Fibroblast of upper back skin (primary cell): ENCODE measurements at regions not wholly inside any gene's neighbourhood (a gene's known extent, or its start where the extent isn't known, plus 50 kb on each side); places are given as distances from the start of the nearest gene placed in this dataset.
"Not testable (repeated sequence)": the region's sequence is repeated elsewhere in the genome, so short reads cannot be mapped to it uniquely, and the experiment has no call there.

ENCODE experiments used
- DNase-seq: peaks from one replicate; pipeline ENCODE4 v3.0.0-alpha.2; 2013

GRCh38 chr21:6428498-6429092 lies 4092.8 kb upstream of the TPTE start:
- not testable (repeated sequence) for DNase-seq

- DNase-seq, result not testable (repeated sequence)
These were observed 4091.5 kb upstream of the TPTE start for GRCh38 chr21:6429924-6430323.

GRCh38 chr21:6433149-6433548 lies 4088.2 kb upstream of the TPTE start:
- DNase-seq, result not testable (repeated sequence)

- not testable (repeated sequence) for DNase-seq
These were observed 4085.2 kb upstream of the TPTE start for GRCh38 chr21:6436205-6436604.

- not testable (repeated sequence) for DNase-seq
These were observed 4084.2 kb upstream of the TPTE start for GRCh38 chr21:6436971-6437833.

- not testable (repeated sequence) for DNase-seq
These were observed 4083.6 kb upstream of the TPTE start for GRCh38 chr21:6437834-6438187.

- DNase-seq, result not testable (repeated sequence)
These were observed 4082.3 kb upstream of the TPTE start for GRCh38 chr21:6439058-6439457.

- DNase-seq, result not testable (repeated sequence)
These were observed 4066.6 kb upstream of the TPTE start for GRCh38 chr21:6454648-6455340.

GRCh38 chr21:6456011-6456661 lies 4065.2 kb upstream of the TPTE start:
- DNase-seq, result not testable (repeated sequence)

GRCh38 chr21:6459761-6460160 lies 4061.6 kb upstream of the TPTE start:
- DNase-seq, result not testable (repeated sequence)

- DNase-seq, result not testable (repeated sequence)
These were observed 4060.0 kb upstream of the TPTE start for GRCh38 chr21:6461358-6461757.

GRCh38 chr21:6464419-6464818 lies 4057.0 kb upstream of the TPTE start:
- DNase-seq, result not testable (repeated sequence)

- DNase-seq, result not testable (repeated sequence)
These were observed 4055.2 kb upstream of the TPTE start for GRCh38 chr21:6466081-6466698.

GRCh38 chr21:6466707-6467106 lies 4054.7 kb upstream of the TPTE start:
- not testable (repeated sequence) for DNase-seq

GRCh38 chr21:6467189-6467774 lies 4054.1 kb upstream of the TPTE start:
- DNase-seq, result not testable (repeated sequence)

GRCh38 chr21:6467907-6468306 lies 4053.5 kb upstream of the TPTE start:
- DNase-seq, result not testable (repeated sequence)

- not testable (repeated sequence) for DNase-seq
These were observed 4053.0 kb upstream of the TPTE start for GRCh38 chr21:6468331-6468860.

GRCh38 chr21:6474250-6474968 lies 4047.0 kb upstream of the TPTE start:
- DNase-seq, result not testable (repeated sequence)

GRCh38 chr21:6481116-6481515 lies 4040.3 kb upstream of the TPTE start:
- DNase-seq, result not testable (repeated sequence)

GRCh38 chr21:6482616-6483015 lies 4038.8 kb upstream of the TPTE start:
- not testable (repeated sequence) for DNase-seq

- not testable (repeated sequence) for DNase-seq
These were observed 4037.7 kb upstream of the TPTE start for GRCh38 chr21:6483645-6484044.
